ENCODE measurements at regions not wholly inside any gene's neighbourhood (a gene's known extent, or its start where the extent isn't known, plus 50 kb on each side); places are given as distances from the start of the nearest gene placed in this dataset.

- TF ChIP-seq POLR2AphosphoS5 (IDR thresholded peaks at IDR 0.05; ENCODE audit: low read depth, low read length) = no peak
- TF ChIP-seq CTCF (IDR thresholded peaks at IDR 0.05) = no peak
- no peak for TF ChIP-seq REST (IDR thresholded peaks at IDR 0.05; ENCODE audit: insufficient read depth in 1 of 2, low read depth in 2 of 2, low read length in 1 of 2)
These were observed 241.5 kb upstream of the FBXO33 start for GRCh38 chr14:39673734-39674133.

All from Panc1 (cell line).